NCI-H2227 (cell line): ENCODE measurements at regions not wholly inside any gene's neighbourhood (a gene's known extent, or its start where the extent isn't known, plus 50 kb on each side); places are given as distances from the start of the nearest gene placed in this dataset.

ENCODE experiments used
- DNase-seq: peaks from one replicate; lab custom pipeline; 2025; ENCODE audit not compliant: unreplicated experiment; lab: John Stamatoyannopoulos, UW

GRCh38 chr14:50056435-50056834 is 59.9 kb downstream of the VCPKMT start:
- DNase-seq: no peak

GRCh38 chr14:50057331-50057730 is 59.0 kb downstream of the VCPKMT start:
- DNase-seq: no peak

- DNase-seq: peak; percentile 13
Observed at GRCh38 chr14:50058113-50058512, 58.3 kb downstream of the VCPKMT start.
